GM20431 (cell line): ENCODE measurements at regions not wholly inside any gene's neighbourhood (a gene's known extent, or its start where the extent isn't known, plus 50 kb on each side); places are given as distances from the start of the nearest gene placed in this dataset.
"Not testable (repeated sequence)": the region's sequence is repeated elsewhere in the genome, so short reads cannot be mapped to it uniquely, and the experiment has no call there.

Source experiments
- in situ Hi-C: fragments of 300-500 bp; cut with MseI, MboI; formaldehyde crosslinking; loops from one replicate; pipeline ENCODE4 v1.15.0; 2020; ENCODE audit warnings: low sequenced_read_pairs; ENCODE audit not compliant: unreplicated experiment

- in situ Hi-C loops = no loop called here
These were observed 55.1 kb upstream of the STARD13 start for GRCh38 chr13:33340631-33341030.

GRCh38 chr13:33341861-33342452, 56.4 kb upstream of the STARD13 start:
- in situ Hi-C loops = no loop called here

GRCh38 chr13:33345842-33346241, 60.3 kb upstream of the STARD13 start:
- in situ Hi-C loops = no loop called here

GRCh38 chr13:33347861-33348260, 62.3 kb upstream of the STARD13 start:
- in situ Hi-C loops = no loop called here

GRCh38 chr13:33348366-33348765, 62.8 kb upstream of the STARD13 start:
- in situ Hi-C loops = no loop called here

- in situ Hi-C loops = no loop called here
These were observed 63.9 kb upstream of the STARD13 start for GRCh38 chr13:33349288-33349985.

- in situ Hi-C loops = no loop called here
These were observed 64.7 kb upstream of the STARD13 start for GRCh38 chr13:33349986-33350826.

GRCh38 chr13:33351319-33351718, 65.8 kb upstream of the STARD13 start:
- in situ Hi-C loops = no loop called here

GRCh38 chr13:33352041-33352440, 66.5 kb upstream of the STARD13 start:
- in situ Hi-C loops = no loop called here

- in situ Hi-C loops = no loop called here
These were observed 67.0 kb upstream of the STARD13 start for GRCh38 chr13:33352526-33352925.

GRCh38 chr13:33353210-33353609, 67.7 kb upstream of the STARD13 start:
- in situ Hi-C loops = no loop called here

- in situ Hi-C loops = no loop called here
These were observed 68.1 kb upstream of the STARD13 start for GRCh38 chr13:33353646-33354045.

- in situ Hi-C loops = no loop called here
These were observed 69.8 kb upstream of the STARD13 start for GRCh38 chr13:33355201-33355895.

GRCh38 chr13:33358076-33358475, 72.5 kb upstream of the STARD13 start:
- in situ Hi-C loops = not testable (repeated sequence)

- in situ Hi-C loops = no loop called here
These were observed 77.6 kb upstream of the STARD13 start for GRCh38 chr13:33362986-33363727.

- in situ Hi-C loops = no loop called here
These were observed 78.6 kb upstream of the STARD13 start for GRCh38 chr13:33364192-33364591.

GRCh38 chr13:33366469-33367062, 81.0 kb upstream of the STARD13 start:
- in situ Hi-C loops = no loop called here

GRCh38 chr13:33367171-33367895, 81.8 kb upstream of the STARD13 start:
- in situ Hi-C loops = no loop called here

GRCh38 chr13:33367926-33368325, 82.4 kb upstream of the STARD13 start:
- in situ Hi-C loops = no loop called here
